H1 (cell line): ENCODE measurements at regions not wholly inside any gene's neighbourhood (a gene's known extent, or its start where the extent isn't known, plus 50 kb on each side); places are given as distances from the start of the nearest gene placed in this dataset.

Experiments used
- CBX5 ChIP-seq: fragments of 300-800, 300-1000 bp; sonication (generic); IDR thresholded peaks from 2 replicates; pipeline ENCODE4 v1.7.1; 2016; ENCODE audit warnings: antibody characterized with exemption, low read length, low read depth
- EGR1 ChIP-seq: IDR thresholded peaks from 2 replicates; pipeline ENCODE4 v1.6.1; 2011; ENCODE audit warnings: low read depth, low read length, borderline replicate concordance
- MAFK ChIP-seq: IDR thresholded peaks from 2 replicates; pipeline ENCODE4 v1.6.1; 2012; ENCODE audit warnings: low read depth, mild to moderate bottlenecking, improper control_type of control experiment, low read length
- TF ChIP-seq, protein P1 (sequence below): fragments of 300-600 bp; sonication (generic); IDR thresholded peaks from 2 replicates; pipeline ENCODE4 v1.7.1; 2012; ENCODE audit warnings: low read length, moderate library complexity, mild to moderate bottlenecking, inconsistent platforms; ENCODE audit not compliant: insufficient replicate concordance

DNA sequence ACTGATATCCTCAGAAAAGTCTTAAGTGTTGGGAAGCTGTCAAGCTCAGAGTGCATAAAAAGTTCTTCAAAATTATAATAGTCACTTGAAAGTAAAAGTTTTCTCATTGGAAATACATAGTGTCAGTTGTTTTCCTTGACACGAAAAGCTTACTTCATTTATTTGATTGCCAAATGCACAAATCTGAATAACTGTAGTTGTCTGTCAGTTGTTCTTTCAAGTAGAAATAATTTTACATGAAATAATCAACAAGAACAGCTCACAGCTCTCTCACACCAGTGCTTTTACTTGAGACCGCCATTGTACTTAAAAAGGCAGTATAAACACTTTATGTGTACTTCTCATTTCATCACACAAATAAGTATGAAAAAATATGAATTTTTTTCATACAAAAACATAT, 163.3 kb upstream of the NXPH2 start (continued):
- TF ChIP-seq, protein P1, sequence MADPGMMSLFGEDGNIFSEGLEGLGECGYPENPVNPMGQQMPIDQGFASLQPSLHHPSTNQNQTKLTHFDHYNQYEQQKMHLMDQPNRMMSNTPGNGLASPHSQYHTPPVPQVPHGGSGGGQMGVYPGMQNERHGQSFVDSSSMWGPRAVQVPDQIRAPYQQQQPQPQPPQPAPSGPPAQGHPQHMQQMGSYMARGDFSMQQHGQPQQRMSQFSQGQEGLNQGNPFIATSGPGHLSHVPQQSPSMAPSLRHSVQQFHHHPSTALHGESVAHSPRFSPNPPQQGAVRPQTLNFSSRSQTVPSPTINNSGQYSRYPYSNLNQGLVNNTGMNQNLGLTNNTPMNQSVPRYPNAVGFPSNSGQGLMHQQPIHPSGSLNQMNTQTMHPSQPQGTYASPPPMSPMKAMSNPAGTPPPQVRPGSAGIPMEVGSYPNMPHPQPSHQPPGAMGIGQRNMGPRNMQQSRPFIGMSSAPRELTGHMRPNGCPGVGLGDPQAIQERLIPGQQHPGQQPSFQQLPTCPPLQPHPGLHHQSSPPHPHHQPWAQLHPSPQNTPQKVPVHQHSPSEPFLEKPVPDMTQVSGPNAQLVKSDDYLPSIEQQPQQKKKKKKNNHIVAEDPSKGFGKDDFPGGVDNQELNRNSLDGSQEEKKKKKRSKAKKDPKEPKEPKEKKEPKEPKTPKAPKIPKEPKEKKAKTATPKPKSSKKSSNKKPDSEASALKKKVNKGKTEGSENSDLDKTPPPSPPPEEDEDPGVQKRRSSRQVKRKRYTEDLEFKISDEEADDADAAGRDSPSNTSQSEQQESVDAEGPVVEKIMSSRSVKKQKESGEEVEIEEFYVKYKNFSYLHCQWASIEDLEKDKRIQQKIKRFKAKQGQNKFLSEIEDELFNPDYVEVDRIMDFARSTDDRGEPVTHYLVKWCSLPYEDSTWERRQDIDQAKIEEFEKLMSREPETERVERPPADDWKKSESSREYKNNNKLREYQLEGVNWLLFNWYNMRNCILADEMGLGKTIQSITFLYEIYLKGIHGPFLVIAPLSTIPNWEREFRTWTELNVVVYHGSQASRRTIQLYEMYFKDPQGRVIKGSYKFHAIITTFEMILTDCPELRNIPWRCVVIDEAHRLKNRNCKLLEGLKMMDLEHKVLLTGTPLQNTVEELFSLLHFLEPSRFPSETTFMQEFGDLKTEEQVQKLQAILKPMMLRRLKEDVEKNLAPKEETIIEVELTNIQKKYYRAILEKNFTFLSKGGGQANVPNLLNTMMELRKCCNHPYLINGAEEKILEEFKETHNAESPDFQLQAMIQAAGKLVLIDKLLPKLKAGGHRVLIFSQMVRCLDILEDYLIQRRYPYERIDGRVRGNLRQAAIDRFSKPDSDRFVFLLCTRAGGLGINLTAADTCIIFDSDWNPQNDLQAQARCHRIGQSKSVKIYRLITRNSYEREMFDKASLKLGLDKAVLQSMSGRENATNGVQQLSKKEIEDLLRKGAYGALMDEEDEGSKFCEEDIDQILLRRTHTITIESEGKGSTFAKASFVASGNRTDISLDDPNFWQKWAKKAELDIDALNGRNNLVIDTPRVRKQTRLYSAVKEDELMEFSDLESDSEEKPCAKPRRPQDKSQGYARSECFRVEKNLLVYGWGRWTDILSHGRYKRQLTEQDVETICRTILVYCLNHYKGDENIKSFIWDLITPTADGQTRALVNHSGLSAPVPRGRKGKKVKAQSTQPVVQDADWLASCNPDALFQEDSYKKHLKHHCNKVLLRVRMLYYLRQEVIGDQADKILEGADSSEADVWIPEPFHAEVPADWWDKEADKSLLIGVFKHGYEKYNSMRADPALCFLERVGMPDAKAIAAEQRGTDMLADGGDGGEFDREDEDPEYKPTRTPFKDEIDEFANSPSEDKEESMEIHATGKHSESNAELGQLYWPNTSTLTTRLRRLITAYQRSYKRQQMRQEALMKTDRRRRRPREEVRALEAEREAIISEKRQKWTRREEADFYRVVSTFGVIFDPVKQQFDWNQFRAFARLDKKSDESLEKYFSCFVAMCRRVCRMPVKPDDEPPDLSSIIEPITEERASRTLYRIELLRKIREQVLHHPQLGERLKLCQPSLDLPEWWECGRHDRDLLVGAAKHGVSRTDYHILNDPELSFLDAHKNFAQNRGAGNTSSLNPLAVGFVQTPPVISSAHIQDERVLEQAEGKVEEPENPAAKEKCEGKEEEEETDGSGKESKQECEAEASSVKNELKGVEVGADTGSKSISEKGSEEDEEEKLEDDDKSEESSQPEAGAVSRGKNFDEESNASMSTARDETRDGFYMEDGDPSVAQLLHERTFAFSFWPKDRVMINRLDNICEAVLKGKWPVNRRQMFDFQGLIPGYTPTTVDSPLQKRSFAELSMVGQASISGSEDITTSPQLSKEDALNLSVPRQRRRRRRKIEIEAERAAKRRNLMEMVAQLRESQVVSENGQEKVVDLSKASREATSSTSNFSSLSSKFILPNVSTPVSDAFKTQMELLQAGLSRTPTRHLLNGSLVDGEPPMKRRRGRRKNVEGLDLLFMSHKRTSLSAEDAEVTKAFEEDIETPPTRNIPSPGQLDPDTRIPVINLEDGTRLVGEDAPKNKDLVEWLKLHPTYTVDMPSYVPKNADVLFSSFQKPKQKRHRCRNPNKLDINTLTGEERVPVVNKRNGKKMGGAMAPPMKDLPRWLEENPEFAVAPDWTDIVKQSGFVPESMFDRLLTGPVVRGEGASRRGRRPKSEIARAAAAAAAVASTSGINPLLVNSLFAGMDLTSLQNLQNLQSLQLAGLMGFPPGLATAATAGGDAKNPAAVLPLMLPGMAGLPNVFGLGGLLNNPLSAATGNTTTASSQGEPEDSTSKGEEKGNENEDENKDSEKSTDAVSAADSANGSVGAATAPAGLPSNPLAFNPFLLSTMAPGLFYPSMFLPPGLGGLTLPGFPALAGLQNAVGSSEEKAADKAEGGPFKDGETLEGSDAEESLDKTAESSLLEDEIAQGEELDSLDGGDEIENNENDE, result no peak
- TF ChIP-seq EGR1, result no peak
- TF ChIP-seq CBX5, result no peak
- TF ChIP-seq MAFK, result no peak
